Retinal pigment epithelial cell (primary cell): ENCODE measurements at regions not wholly inside any gene's neighbourhood (a gene's known extent, or its start where the extent isn't known, plus 50 kb on each side); places are given as distances from the start of the nearest gene placed in this dataset.

Experiments used
- DNase-seq: peaks from one replicate; pipeline ENCODE4 v3.0.0-alpha.2; 2010; ENCODE audit warnings: low read depth
- H3K4me3 ChIP-seq: 2 replicates; pipeline ENCODE4 v1.5.1; 2011; ENCODE audit warnings: mild to moderate bottlenecking, low read length, control low read depth, moderate library complexity
- CTCF ChIP-seq: conservative IDR thresholded peaks from 2 replicates; pipeline ENCODE4 v1.5.1; 2011; ENCODE audit warnings: low read depth, low read length, control low read depth, inconsistent platforms

- H3K4me3 ChIP-seq = no peak overlapping the region
- no peak for TF ChIP-seq CTCF
- no peak for DNase-seq
Measured at GRCh38 chr12:110983811-110984210, 63.4 kb upstream of the MYL2 start.

- no peak overlapping the region for H3K4me3 ChIP-seq
- DNase-seq = no peak
- TF ChIP-seq CTCF = no peak
Measured at GRCh38 chr12:110972866-110973265, 52.5 kb upstream of the MYL2 start.

GRCh38 chr12:110971936-110972335, 51.6 kb upstream of the MYL2 start:
- no peak for DNase-seq
- H3K4me3 ChIP-seq = no peak overlapping the region
- no peak for TF ChIP-seq CTCF

- H3K4me3 ChIP-seq = no peak overlapping the region
- TF ChIP-seq CTCF = no peak
- DNase-seq = no peak
Measured at GRCh38 chr12:110971189-110971920, 51.0 kb upstream of the MYL2 start.
